Erythroblast (primary cell): ENCODE measurements at regions not wholly inside any gene's neighbourhood (a gene's known extent, or its start where the extent isn't known, plus 50 kb on each side); places are given as distances from the start of the nearest gene placed in this dataset.

ENCODE experiments used
- GATA1 ChIP-seq: IDR thresholded peaks from 2 replicates; pipeline ENCODE4 v1.6.1; 2011; ENCODE audit warnings: low read depth, mild to moderate bottlenecking, control low read depth, low read length, moderate library complexity
- POLR2A ChIP-seq: IDR thresholded peaks from 2 replicates; pipeline ENCODE4 v1.6.1; 2011; ENCODE audit warnings: mild to moderate bottlenecking, low read length

GRCh38 chr13:32866921-32867320 lies 149.3 kb upstream of the KL start:
- TF ChIP-seq POLR2A (no peak), GATA1 (no peak)
